GM12878 (cell line): ENCODE measurements at regions not wholly inside any gene's neighbourhood (a gene's known extent, or its start where the extent isn't known, plus 50 kb on each side); places are given as distances from the start of the nearest gene placed in this dataset.

Experiments used
- ATF3 ChIP-seq: IDR thresholded peaks from 2 replicates; pipeline ENCODE4 v1.6.1; 2011; ENCODE audit warnings: low read depth, mild to moderate bottlenecking, low read length, moderate library complexity, borderline replicate concordance; ENCODE audit errors: extremely low read depth
- CTCF ChIP-seq, 3 experiments: IDR thresholded peaks in 2 of 3; conservative IDR thresholded peaks in 1 of 3; 2 replicates each; pipeline ENCODE4 v1.5.1; 2011; ENCODE audit warnings: low read depth in 3 of 3, low read length in 3 of 3, mild to moderate bottlenecking in 3 of 3, control low read depth in 2 of 3, moderate library complexity in 2 of 3, inconsistent platforms in 1 of 3, mixed read lengths in 1 of 3; ENCODE audit not compliant: control insufficient read depth in 2 of 3, insufficient read depth in 1 of 3; ENCODE audit errors: extremely low read depth in 1 of 3
- NFYA ChIP-seq: IDR thresholded peaks from 2 replicates; pipeline ENCODE4 v1.6.1; 2011; ENCODE audit warnings: low read depth, mild to moderate bottlenecking, low read length, improper control_type of control experiment, borderline replicate concordance
- NFYB ChIP-seq: IDR thresholded peaks from 2 replicates; pipeline ENCODE4 v1.6.1; 2011; ENCODE audit warnings: low read depth, mild to moderate bottlenecking, low read length, improper control_type of control experiment, moderate library complexity; ENCODE audit not compliant: insufficient read depth
- POLR2A ChIP-seq: IDR thresholded peaks from 2 replicates; pipeline ENCODE4 v1.6.1; 2011; ENCODE audit warnings: low read depth, mild to moderate bottlenecking, low read length
- RAD21 ChIP-seq: IDR thresholded peaks from 2 replicates; pipeline ENCODE4 v1.6.1; 2011; ENCODE audit warnings: mild to moderate bottlenecking, low read depth, low read length, moderate library complexity; ENCODE audit not compliant: insufficient read depth
- RB1 ChIP-seq: fragments of 450-650 bp; formaldehyde crosslinking; IDR thresholded peaks from 2 replicates; pipeline ENCODE4 v1.6.1; 2017; ENCODE audit warnings: mild to moderate bottlenecking, borderline replicate concordance
- ZBTB33 ChIP-seq: fragments of 450-650 bp; IDR thresholded peaks from 2 replicates; pipeline ENCODE4 v1.6.1; 2017; ENCODE audit warnings: mild to moderate bottlenecking
- ZNF274 ChIP-seq: IDR thresholded peaks from one replicate; pipeline ENCODE4 v1.8.0; 2011; ENCODE audit not compliant: insufficient read length, insufficient read depth

GRCh38 chr15:95663156-95664100 is 667.1 kb upstream of the NR2F2 start:
- TF ChIP-seq RAD21 (no peak), CTCF (IDR thresholded peaks at IDR 0.05 in 2 of 3, conservative IDR thresholded peaks at IDR 0.05 in 1 of 3; ENCODE audit: control insufficient read depth in 2 of 3, extremely low read depth in 1 of 3, insufficient read depth in 1 of 3, low read depth in 3 of 3, low read length in 3 of 3) (no peak), NFYA (no peak), ZNF274 (no peak), ZBTB33 (no peak), RB1 (no peak), ATF3 (no peak), NFYB (no peak), POLR2A (no peak)
